HUES64 (cell line): ENCODE measurements at regions not wholly inside any gene's neighbourhood (a gene's known extent, or its start where the extent isn't known, plus 50 kb on each side); places are given as distances from the start of the nearest gene placed in this dataset.

Experiments
- H3K27ac ChIP-seq: 2 replicates; pipeline ENCODE4 v1.7.0; 2013; ENCODE audit warnings: low read depth, low read length, inconsistent platforms
- H3K27me3 ChIP-seq: 2 replicates; pipeline ENCODE4 v1.6.1; 2013; ENCODE audit warnings: mild to moderate bottlenecking, low read length; ENCODE audit not compliant: insufficient read depth
- H3K36me3 ChIP-seq: 2 replicates; pipeline ENCODE4 v1.6.1; 2013; ENCODE audit warnings: mild to moderate bottlenecking, low read length; ENCODE audit not compliant: insufficient read depth
- H3K4me1 ChIP-seq: 2 replicates; pipeline ENCODE4 v1.6.1; 2013; ENCODE audit warnings: mild to moderate bottlenecking, low read length, moderate library complexity; ENCODE audit not compliant: insufficient read depth
- H3K4me3 ChIP-seq: 2 replicates; pipeline ENCODE4 v1.5.1; 2013; ENCODE audit warnings: mild to moderate bottlenecking, low read length, moderate library complexity
- H3K9ac ChIP-seq: 2 replicates; pipeline ENCODE4 v1.6.1; 2013; ENCODE audit warnings: mild to moderate bottlenecking, low read depth, low read length
- H3K9me3 ChIP-seq: 2 replicates; pipeline ENCODE4 v1.6.1; 2013; ENCODE audit warnings: low read depth, low read length; ENCODE audit not compliant: insufficient read depth
- WGBS: fragments of 150-250, 120-280 bp; methylation state at CpG from one replicate; pipeline ENCODE4 v1.1.7; 2013; ENCODE audit warnings: missing lambda C conversion rate; 5-methylcytosine and 5-hydroxymethylcytosine counted together

GRCh38 chr14:76582447-76582846 lies 178.8 kb upstream of the VASH1 start:
- no peak overlapping the region for H3K9ac ChIP-seq
- H3K36me3 ChIP-seq: no peaks in the 10 kb centered on the region
- no CpG with 5 or more reads among the region's 1 CpG for WGBS
- 0 out of 2 replicates have a peak, but pooled peaks cover 2% of the 10 kb centered on the region for H3K9me3 ChIP-seq
- no peaks in the 10 kb centered on the region for H3K27me3 ChIP-seq
- no peaks in the 10 kb centered on the region for H3K4me1 ChIP-seq
- no peak overlapping the region for H3K27ac ChIP-seq
- H3K4me3 ChIP-seq: no peak overlapping the region

GRCh38 chr14:76583174-76583573 lies 178.1 kb upstream of the VASH1 start:
- Histone ChIP-seq H3K4me3 (no peak overlapping the region), H3K27me3 (no peaks in the 10 kb centered on the region), H3K27ac (no peak overlapping the region), H3K36me3 (no peaks in the 10 kb centered on the region), H3K4me1 (no peaks in the 10 kb centered on the region), H3K9ac (no peak overlapping the region), H3K9me3 (0 out of 2 replicates have a peak, but pooled peaks cover 2% of the 10 kb centered on the region)
- WGBS: 95% methylated on average over 1 of the region's 1 CpG

GRCh38 chr14:76583805-76584204 lies 177.5 kb upstream of the VASH1 start:
- Histone ChIP-seq H3K4me1 (no peaks in the 10 kb centered on the region), H3K36me3 (no peaks in the 10 kb centered on the region), H3K9me3 (0 out of 2 replicates have a peak, but pooled peaks cover 2% of the 10 kb centered on the region), H3K9ac (no peak overlapping the region), H3K4me3 (no peak overlapping the region), H3K27ac (no peak overlapping the region), H3K27me3 (no peaks in the 10 kb centered on the region)
- WGBS: 96% methylated on average over 6 of the region's 6 CpGs

- WGBS: 94% methylated on average over 9 of the region's 9 CpGs
- Histone ChIP-seq H3K4me1 (no peaks in the 10 kb centered on the region), H3K9ac (no peak overlapping the region), H3K9me3 (0 out of 2 replicates have a peak, but pooled peaks cover 2% of the 10 kb centered on the region), H3K27me3 (no peaks in the 10 kb centered on the region), H3K36me3 (no peaks in the 10 kb centered on the region), H3K27ac (no peak overlapping the region), H3K4me3 (no peak overlapping the region)
Observed at GRCh38 chr14:76584271-76584702, 177.0 kb upstream of the VASH1 start.

GRCh38 chr14:76585616-76586015 lies 175.7 kb upstream of the VASH1 start:
- WGBS: 76% methylated on average over 6 of the region's 8 CpGs
- Histone ChIP-seq H3K4me1 (no peaks in the 10 kb centered on the region), H3K9me3 (0 out of 2 replicates have a peak, but pooled peaks cover 2% of the 10 kb centered on the region), H3K9ac (no peak overlapping the region), H3K4me3 (no peak overlapping the region), H3K36me3 (no peaks in the 10 kb centered on the region), H3K27me3 (no peaks in the 10 kb centered on the region), H3K27ac (no peak overlapping the region)

- no peak overlapping the region for H3K4me3 ChIP-seq
- 97% methylated on average over 4 of the region's 4 CpGs for WGBS
- H3K4me1 ChIP-seq: no peaks in the 10 kb centered on the region
- no peaks in the 10 kb centered on the region for H3K27me3 ChIP-seq
- H3K36me3 ChIP-seq: no peaks in the 10 kb centered on the region
- no peak overlapping the region for H3K9ac ChIP-seq
- no peak overlapping the region for H3K27ac ChIP-seq
- H3K9me3 ChIP-seq: 0 out of 2 replicates have a peak, but pooled peaks cover 2% of the 10 kb centered on the region
Observed at GRCh38 chr14:76589246-76589645, 172.0 kb upstream of the VASH1 start.

- Histone ChIP-seq H3K4me3 (no peak overlapping the region), H3K4me1 (no peaks in the 10 kb centered on the region), H3K9ac (no peak overlapping the region), H3K27me3 (no peaks in the 10 kb centered on the region), H3K36me3 (no peaks in the 10 kb centered on the region), H3K9me3 (0 out of 2 replicates have a peak, but pooled peaks cover 2% of the 10 kb centered on the region), H3K27ac (no peak overlapping the region)
- 57% methylated on average over 10 of the region's 10 CpGs for WGBS
Observed at GRCh38 chr14:76591266-76591665, 170.0 kb upstream of the VASH1 start.

GRCh38 chr14:76595266-76595665 lies 166.0 kb upstream of the VASH1 start:
- Histone ChIP-seq H3K4me3 (no peak overlapping the region), H3K4me1 (no peaks in the 10 kb centered on the region; the same call in 1 of the 2 replicates), H3K9me3 (no peaks in the 10 kb centered on the region), H3K9ac (no peak overlapping the region), H3K36me3 (no peaks in the 10 kb centered on the region), H3K27ac (no peak overlapping the region), H3K27me3 (no peaks in the 10 kb centered on the region)
- 87% methylated on average over 5 of the region's 5 CpGs for WGBS

- Histone ChIP-seq H3K9ac (no peak overlapping the region), H3K27me3 (no peaks in the 10 kb centered on the region), H3K4me3 (no peak overlapping the region)
Observed at GRCh38 chr14:76597387-76597786, 163.9 kb upstream of the VASH1 start.

GRCh38 chr14:76599141-76599540 lies 162.1 kb upstream of the VASH1 start:
- 92% methylated on average over 4 of the region's 4 CpGs for WGBS
- Histone ChIP-seq H3K9me3 (peaks cover 3% of the 10 kb centered on the region; the same call in 1 of the 2 replicates), H3K27me3 (no peaks in the 10 kb centered on the region), H3K27ac (no peak overlapping the region), H3K9ac (no peak overlapping the region), H3K4me1 (no peaks in the 10 kb centered on the region; the same call in 1 of the 2 replicates), H3K4me3 (no peak overlapping the region), H3K36me3 (no peaks in the 10 kb centered on the region)

More at GRCh38 chr14:76597387-76597786, 163.9 kb upstream of the VASH1 start:
- H3K27ac ChIP-seq: no peak overlapping the region
- no peaks in the 10 kb centered on the region for H3K36me3 ChIP-seq
- no peaks in the 10 kb centered on the region; the same call in 1 of the 2 replicates for H3K4me1 ChIP-seq
- peaks cover 3% of the 10 kb centered on the region; the same call in 1 of the 2 replicates for H3K9me3 ChIP-seq
- 90% methylated on average over 3 of the region's 3 CpGs for WGBS

GRCh38 chr14:76599559-76600287 lies 161.5 kb upstream of the VASH1 start:
- no peaks in the 10 kb centered on the region for H3K36me3 ChIP-seq
- no peaks in the 10 kb centered on the region for H3K27me3 ChIP-seq
- peaks cover 3% of the 10 kb centered on the region; the same call in 1 of the 2 replicates for H3K9me3 ChIP-seq
- no peaks in the 10 kb centered on the region; the same call in 1 of the 2 replicates for H3K4me1 ChIP-seq
- WGBS: 76% methylated on average over 13 of the region's 13 CpGs
- no peak overlapping the region for H3K27ac ChIP-seq
- no peak overlapping the region for H3K9ac ChIP-seq
- H3K4me3 ChIP-seq: no peak overlapping the region
